ENCODE measurements at regions not wholly inside any gene's neighbourhood (a gene's known extent, or its start where the extent isn't known, plus 50 kb on each side); places are given as distances from the start of the nearest gene placed in this dataset.

DNA sequence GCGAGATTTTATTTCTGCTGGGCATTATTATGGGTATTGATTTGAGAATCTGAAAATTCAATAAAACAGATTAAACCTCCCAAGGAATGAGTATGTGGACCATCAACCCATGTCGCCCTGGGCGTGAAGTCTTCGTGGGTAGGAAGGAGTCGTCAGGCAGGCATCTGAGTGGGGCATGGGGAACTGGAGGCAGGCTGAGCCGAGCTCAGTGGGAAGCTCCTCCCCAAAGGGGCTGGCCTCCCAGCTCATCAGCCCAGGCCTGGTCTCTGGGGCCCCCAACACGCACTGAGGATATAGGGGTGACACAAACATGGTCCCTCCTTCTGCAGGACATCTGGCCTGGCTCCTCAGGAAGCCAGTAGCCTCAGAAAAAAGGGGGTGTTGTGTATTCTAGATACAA, 265.2 kb downstream of the TFCP2L1 start:
- no peak for TF ChIP-seq POLR2A (IDR thresholded peaks at IDR 0.05; ENCODE audit: low read depth, low read length)
- TF ChIP-seq, protein P1, sequence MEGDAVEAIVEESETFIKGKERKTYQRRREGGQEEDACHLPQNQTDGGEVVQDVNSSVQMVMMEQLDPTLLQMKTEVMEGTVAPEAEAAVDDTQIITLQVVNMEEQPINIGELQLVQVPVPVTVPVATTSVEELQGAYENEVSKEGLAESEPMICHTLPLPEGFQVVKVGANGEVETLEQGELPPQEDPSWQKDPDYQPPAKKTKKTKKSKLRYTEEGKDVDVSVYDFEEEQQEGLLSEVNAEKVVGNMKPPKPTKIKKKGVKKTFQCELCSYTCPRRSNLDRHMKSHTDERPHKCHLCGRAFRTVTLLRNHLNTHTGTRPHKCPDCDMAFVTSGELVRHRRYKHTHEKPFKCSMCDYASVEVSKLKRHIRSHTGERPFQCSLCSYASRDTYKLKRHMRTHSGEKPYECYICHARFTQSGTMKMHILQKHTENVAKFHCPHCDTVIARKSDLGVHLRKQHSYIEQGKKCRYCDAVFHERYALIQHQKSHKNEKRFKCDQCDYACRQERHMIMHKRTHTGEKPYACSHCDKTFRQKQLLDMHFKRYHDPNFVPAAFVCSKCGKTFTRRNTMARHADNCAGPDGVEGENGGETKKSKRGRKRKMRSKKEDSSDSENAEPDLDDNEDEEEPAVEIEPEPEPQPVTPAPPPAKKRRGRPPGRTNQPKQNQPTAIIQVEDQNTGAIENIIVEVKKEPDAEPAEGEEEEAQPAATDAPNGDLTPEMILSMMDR (IDR thresholded peaks at IDR 0.05; ENCODE audit: extremely low read depth in 1 of 2, insufficient read depth in 1 of 2, low read depth in 1 of 2, low read length in 2 of 2), result no peak
- TF ChIP-seq EZH2 (IDR thresholded peaks at IDR 0.05; ENCODE audit: borderline replicate concordance, low read depth, low read length, severe bottlenecking), result no peak
- TF ChIP-seq FOS (IDR thresholded peaks at IDR 0.05; ENCODE audit: borderline replicate concordance, insufficient read depth, low read length), result no peak
- TF ChIP-seq POLR2AphosphoS5 (IDR thresholded peaks at IDR 0.05; ENCODE audit: insufficient read depth, low read depth, low read length), result no peak
- no peak for TF ChIP-seq JUN (IDR thresholded peaks at IDR 0.05; ENCODE audit: borderline replicate concordance, insufficient read depth, insufficient read length, low read depth)
